Liver (tissue), 3 donors: ENCODE measurements at regions not wholly inside any gene's neighbourhood (a gene's known extent, or its start where the extent isn't known, plus 50 kb on each side); places are given as distances from the start of the nearest gene placed in this dataset.

Experiments used
- EGR1 ChIP-seq, 2 donors: IDR thresholded peaks; 2 replicates each; pipeline ENCODE4 v1.6.1; 2016 to 2018; ENCODE audit warnings: antibody characterized with exemption in 2 of 2, low read depth in 2 of 2
- FOXA1 ChIP-seq: IDR thresholded peaks from 2 replicates; pipeline ENCODE4 v1.6.1; 2016; ENCODE audit warnings: antibody characterized with exemption
- GABPA ChIP-seq, 2 donors: IDR thresholded peaks in 1 of 2; conservative IDR thresholded peaks in 1 of 2; 2 replicates each; pipeline ENCODE4 v1.6.1; 2016; ENCODE audit warnings: antibody characterized with exemption in 2 of 2, mild to moderate bottlenecking in 1 of 2, moderate library complexity in 1 of 2
- JUND ChIP-seq, 2 donors: IDR thresholded peaks; 2 replicates each; pipeline ENCODE4 v1.6.1; 2016; ENCODE audit warnings: antibody characterized with exemption in 2 of 2
- RAD21 ChIP-seq, 2 donors: IDR thresholded peaks; 2 replicates each; pipeline ENCODE4 v1.6.1; 2016; ENCODE audit warnings: antibody characterized with exemption in 2 of 2, mild to moderate bottlenecking in 2 of 2
- RXRA ChIP-seq, 2 donors: IDR thresholded peaks; 2 replicates each; pipeline ENCODE4 v1.6.1; 2017 to 2018; ENCODE audit warnings: antibody characterized with exemption in 2 of 2, mild to moderate bottlenecking in 1 of 2
- SP1 ChIP-seq: IDR thresholded peaks from 2 replicates; pipeline ENCODE4 v1.6.1; 2018; ENCODE audit warnings: antibody characterized with exemption, mild to moderate bottlenecking
- TAF1 ChIP-seq: conservative IDR thresholded peaks from 2 replicates; pipeline ENCODE4 v1.6.1; 2016; ENCODE audit warnings: antibody characterized with exemption, mild to moderate bottlenecking
- YY1 ChIP-seq: IDR thresholded peaks from 2 replicates; pipeline ENCODE4 v1.6.1; 2016; ENCODE audit warnings: antibody characterized with exemption, mild to moderate bottlenecking
- TF ChIP-seq, protein P1 (sequence below): IDR thresholded peaks from 2 replicates; pipeline ENCODE4 v1.6.1; 2016; ENCODE audit warnings: antibody characterized with exemption, mild to moderate bottlenecking
- TF ChIP-seq, protein P2 (sequence below): fragments of 150-350 bp; IDR thresholded peaks from 2 replicates; pipeline ENCODE4 v1.5.1; 2017; ENCODE audit warnings: improper control_type of control experiment, low read depth, low read length; ENCODE audit not compliant: missing input control
- TF ChIP-seq, protein P3 (sequence below): IDR thresholded peaks from 2 replicates; pipeline ENCODE4 v1.6.1; 2016; ENCODE audit warnings: antibody characterized with exemption
- TF ChIP-seq, protein P4 (sequence below): IDR thresholded peaks from 2 replicates; pipeline ENCODE4 v1.6.1; 2016; ENCODE audit warnings: antibody characterized with exemption
- TF ChIP-seq, protein P5 (sequence below): IDR thresholded peaks from 2 replicates; pipeline ENCODE4 v1.6.1; 2016; ENCODE audit warnings: antibody characterized with exemption
- donor health status: healthy.
- donor health status: healthy.

DNA sequence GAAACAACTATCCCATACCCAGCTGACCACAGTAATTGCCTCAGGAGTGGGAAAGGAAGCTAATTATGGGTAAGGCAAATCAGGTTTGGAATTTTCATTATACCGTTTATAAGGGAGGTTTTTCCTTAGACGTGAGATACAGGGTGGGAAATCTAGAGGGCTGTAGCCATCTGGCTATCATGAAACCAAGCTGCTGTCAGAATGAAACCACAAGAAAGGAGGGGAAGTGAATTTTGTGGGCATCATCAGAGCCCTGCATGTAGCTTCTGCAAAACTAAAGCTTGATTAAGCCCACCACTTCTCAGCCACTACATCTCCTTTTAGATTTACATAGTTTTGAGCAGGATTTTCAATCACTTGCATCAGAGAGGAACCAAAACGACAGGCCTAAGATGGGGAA lies 893.5 kb downstream of the TUSC7 start:
- TF ChIP-seq TAF1: no peak
- TF ChIP-seq, protein P1, sequence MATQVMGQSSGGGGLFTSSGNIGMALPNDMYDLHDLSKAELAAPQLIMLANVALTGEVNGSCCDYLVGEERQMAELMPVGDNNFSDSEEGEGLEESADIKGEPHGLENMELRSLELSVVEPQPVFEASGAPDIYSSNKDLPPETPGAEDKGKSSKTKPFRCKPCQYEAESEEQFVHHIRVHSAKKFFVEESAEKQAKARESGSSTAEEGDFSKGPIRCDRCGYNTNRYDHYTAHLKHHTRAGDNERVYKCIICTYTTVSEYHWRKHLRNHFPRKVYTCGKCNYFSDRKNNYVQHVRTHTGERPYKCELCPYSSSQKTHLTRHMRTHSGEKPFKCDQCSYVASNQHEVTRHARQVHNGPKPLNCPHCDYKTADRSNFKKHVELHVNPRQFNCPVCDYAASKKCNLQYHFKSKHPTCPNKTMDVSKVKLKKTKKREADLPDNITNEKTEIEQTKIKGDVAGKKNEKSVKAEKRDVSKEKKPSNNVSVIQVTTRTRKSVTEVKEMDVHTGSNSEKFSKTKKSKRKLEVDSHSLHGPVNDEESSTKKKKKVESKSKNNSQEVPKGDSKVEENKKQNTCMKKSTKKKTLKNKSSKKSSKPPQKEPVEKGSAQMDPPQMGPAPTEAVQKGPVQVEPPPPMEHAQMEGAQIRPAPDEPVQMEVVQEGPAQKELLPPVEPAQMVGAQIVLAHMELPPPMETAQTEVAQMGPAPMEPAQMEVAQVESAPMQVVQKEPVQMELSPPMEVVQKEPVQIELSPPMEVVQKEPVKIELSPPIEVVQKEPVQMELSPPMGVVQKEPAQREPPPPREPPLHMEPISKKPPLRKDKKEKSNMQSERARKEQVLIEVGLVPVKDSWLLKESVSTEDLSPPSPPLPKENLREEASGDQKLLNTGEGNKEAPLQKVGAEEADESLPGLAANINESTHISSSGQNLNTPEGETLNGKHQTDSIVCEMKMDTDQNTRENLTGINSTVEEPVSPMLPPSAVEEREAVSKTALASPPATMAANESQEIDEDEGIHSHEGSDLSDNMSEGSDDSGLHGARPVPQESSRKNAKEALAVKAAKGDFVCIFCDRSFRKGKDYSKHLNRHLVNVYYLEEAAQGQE: no peak
- no peak for TF ChIP-seq JUND (IDR thresholded peaks at IDR 0.05)
- TF ChIP-seq, protein P2, sequence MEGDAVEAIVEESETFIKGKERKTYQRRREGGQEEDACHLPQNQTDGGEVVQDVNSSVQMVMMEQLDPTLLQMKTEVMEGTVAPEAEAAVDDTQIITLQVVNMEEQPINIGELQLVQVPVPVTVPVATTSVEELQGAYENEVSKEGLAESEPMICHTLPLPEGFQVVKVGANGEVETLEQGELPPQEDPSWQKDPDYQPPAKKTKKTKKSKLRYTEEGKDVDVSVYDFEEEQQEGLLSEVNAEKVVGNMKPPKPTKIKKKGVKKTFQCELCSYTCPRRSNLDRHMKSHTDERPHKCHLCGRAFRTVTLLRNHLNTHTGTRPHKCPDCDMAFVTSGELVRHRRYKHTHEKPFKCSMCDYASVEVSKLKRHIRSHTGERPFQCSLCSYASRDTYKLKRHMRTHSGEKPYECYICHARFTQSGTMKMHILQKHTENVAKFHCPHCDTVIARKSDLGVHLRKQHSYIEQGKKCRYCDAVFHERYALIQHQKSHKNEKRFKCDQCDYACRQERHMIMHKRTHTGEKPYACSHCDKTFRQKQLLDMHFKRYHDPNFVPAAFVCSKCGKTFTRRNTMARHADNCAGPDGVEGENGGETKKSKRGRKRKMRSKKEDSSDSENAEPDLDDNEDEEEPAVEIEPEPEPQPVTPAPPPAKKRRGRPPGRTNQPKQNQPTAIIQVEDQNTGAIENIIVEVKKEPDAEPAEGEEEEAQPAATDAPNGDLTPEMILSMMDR: no peak
- no peak for TF ChIP-seq GABPA (IDR thresholded peaks at IDR 0.05 in 1 of 2, conservative IDR thresholded peaks at IDR 0.05 in 1 of 2)
- no peak for TF ChIP-seq YY1
- TF ChIP-seq, protein P3, sequence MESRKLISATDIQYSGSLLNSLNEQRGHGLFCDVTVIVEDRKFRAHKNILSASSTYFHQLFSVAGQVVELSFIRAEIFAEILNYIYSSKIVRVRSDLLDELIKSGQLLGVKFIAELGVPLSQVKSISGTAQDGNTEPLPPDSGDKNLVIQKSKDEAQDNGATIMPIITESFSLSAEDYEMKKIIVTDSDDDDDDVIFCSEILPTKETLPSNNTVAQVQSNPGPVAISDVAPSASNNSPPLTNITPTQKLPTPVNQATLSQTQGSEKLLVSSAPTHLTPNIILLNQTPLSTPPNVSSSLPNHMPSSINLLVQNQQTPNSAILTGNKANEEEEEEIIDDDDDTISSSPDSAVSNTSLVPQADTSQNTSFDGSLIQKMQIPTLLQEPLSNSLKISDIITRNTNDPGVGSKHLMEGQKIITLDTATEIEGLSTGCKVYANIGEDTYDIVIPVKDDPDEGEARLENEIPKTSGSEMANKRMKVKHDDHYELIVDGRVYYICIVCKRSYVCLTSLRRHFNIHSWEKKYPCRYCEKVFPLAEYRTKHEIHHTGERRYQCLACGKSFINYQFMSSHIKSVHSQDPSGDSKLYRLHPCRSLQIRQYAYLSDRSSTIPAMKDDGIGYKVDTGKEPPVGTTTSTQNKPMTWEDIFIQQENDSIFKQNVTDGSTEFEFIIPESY: no peak
- TF ChIP-seq RAD21 (IDR thresholded peaks at IDR 0.05): no peak
- no peak for TF ChIP-seq RXRA (IDR thresholded peaks at IDR 0.05)
- no peak for TF ChIP-seq SP1
- TF ChIP-seq, protein P4, sequence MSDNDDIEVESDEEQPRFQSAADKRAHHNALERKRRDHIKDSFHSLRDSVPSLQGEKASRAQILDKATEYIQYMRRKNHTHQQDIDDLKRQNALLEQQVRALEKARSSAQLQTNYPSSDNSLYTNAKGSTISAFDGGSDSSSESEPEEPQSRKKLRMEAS: no peak
- TF ChIP-seq, protein P5, sequence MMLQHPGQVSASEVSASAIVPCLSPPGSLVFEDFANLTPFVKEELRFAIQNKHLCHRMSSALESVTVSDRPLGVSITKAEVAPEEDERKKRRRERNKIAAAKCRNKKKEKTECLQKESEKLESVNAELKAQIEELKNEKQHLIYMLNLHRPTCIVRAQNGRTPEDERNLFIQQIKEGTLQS: no peak
- TF ChIP-seq EGR1 (IDR thresholded peaks at IDR 0.05; ENCODE audit: low read depth in 2 of 2): no peak
- no peak for TF ChIP-seq FOXA1
